Mesodermal cell (in vitro differentiated cells): ENCODE measurements at regions not wholly inside any gene's neighbourhood (a gene's known extent, or its start where the extent isn't known, plus 50 kb on each side); places are given as distances from the start of the nearest gene placed in this dataset.

Source experiments
- H3K27ac ChIP-seq: 2 replicates; pipeline ENCODE4 v1.7.0; 2013; ENCODE audit warnings: mild to moderate bottlenecking, low read depth, low read length, moderate library complexity; ENCODE audit not compliant: severe bottlenecking
- H3K36me3 ChIP-seq: 2 replicates; pipeline ENCODE4 v1.7.1; 2013; ENCODE audit warnings: mild to moderate bottlenecking, low read length, moderate library complexity; ENCODE audit not compliant: control insufficient read depth, insufficient read depth
- H3K4me1 ChIP-seq: one replicate; pipeline ENCODE4 v1.7.1; 2013; ENCODE audit warnings: mild to moderate bottlenecking, low read length; ENCODE audit not compliant: insufficient read depth, control insufficient read depth, poor library complexity, severe bottlenecking
- H3K4me3 ChIP-seq: 2 replicates; pipeline ENCODE4 v1.7.0; 2013; ENCODE audit warnings: low read length, control low read depth, mild to moderate bottlenecking; ENCODE audit not compliant: insufficient read depth, poor library complexity, severe bottlenecking; ENCODE audit errors: extremely low read depth
- H3K9me3 ChIP-seq: 2 replicates; pipeline ENCODE4 v1.7.1; 2013; ENCODE audit warnings: mild to moderate bottlenecking, low read length, moderate library complexity; ENCODE audit not compliant: control insufficient read depth
- WGBS, 2 experiments: methylation state at CpG; one replicate each; pipeline ENCODE4 v1.1.5; 2013; ENCODE audit warnings: missing lambda C conversion rate in 2 of 2; ENCODE audit not compliant: insufficient coverage in 2 of 2; 5-methylcytosine and 5-hydroxymethylcytosine counted together

GRCh38 chr2:195482010-195482409 is 175.0 kb upstream of the SLC39A10 start:
- WGBS, 2 experiments: no CpG with 5 or more reads among the region's 1 CpG
- Histone ChIP-seq H3K9me3 (no peaks in the 10 kb centered on the region), H3K36me3 (no peaks in the 10 kb centered on the region), H3K27ac (no peak overlapping the region), H3K4me1 (no peaks in the 10 kb centered on the region), H3K4me3 (no peak overlapping the region)

GRCh38 chr2:195480121-195480520 is 176.9 kb upstream of the SLC39A10 start:
- Histone ChIP-seq H3K4me1 (no peaks in the 10 kb centered on the region), H3K36me3 (no peaks in the 10 kb centered on the region), H3K9me3 (no peaks in the 10 kb centered on the region), H3K27ac (no peak overlapping the region), H3K4me3 (no peak overlapping the region)

- Histone ChIP-seq H3K27ac (no peak overlapping the region), H3K4me3 (no peak overlapping the region), H3K9me3 (no peaks in the 10 kb centered on the region), H3K4me1 (no peaks in the 10 kb centered on the region), H3K36me3 (no peaks in the 10 kb centered on the region)
- WGBS, 2 experiments: no CpG with 5 or more reads among the region's 3 CpGs
Observed at GRCh38 chr2:195479407-195479806, 177.6 kb upstream of the SLC39A10 start.

DNA sequence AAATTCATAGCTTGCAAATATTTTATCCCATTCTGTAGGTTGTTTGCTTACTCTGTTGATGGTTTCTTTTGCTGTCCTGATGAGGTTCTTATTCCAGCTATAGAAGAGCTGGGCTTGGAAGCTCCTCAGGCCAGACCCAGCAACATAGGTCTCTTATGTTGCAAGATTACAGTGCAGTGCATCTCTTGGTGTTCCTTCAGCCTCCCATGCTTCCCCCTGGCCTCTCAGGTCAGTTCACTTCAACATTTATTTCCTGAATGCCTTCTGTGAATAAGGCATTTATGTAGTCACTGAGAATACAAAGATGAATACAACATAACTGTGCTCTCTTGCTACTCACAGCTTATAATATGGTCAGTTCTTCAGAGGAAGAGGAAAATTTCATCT is 179.0 kb upstream of the SLC39A10 start:
- H3K4me1 ChIP-seq: no peaks in the 10 kb centered on the region
- no peaks in the 10 kb centered on the region for H3K9me3 ChIP-seq
- H3K36me3 ChIP-seq: no peaks in the 10 kb centered on the region
- no peak overlapping the region for H3K4me3 ChIP-seq
- peak overlapping the region; percentile 44 for H3K27ac ChIP-seq

DNA sequence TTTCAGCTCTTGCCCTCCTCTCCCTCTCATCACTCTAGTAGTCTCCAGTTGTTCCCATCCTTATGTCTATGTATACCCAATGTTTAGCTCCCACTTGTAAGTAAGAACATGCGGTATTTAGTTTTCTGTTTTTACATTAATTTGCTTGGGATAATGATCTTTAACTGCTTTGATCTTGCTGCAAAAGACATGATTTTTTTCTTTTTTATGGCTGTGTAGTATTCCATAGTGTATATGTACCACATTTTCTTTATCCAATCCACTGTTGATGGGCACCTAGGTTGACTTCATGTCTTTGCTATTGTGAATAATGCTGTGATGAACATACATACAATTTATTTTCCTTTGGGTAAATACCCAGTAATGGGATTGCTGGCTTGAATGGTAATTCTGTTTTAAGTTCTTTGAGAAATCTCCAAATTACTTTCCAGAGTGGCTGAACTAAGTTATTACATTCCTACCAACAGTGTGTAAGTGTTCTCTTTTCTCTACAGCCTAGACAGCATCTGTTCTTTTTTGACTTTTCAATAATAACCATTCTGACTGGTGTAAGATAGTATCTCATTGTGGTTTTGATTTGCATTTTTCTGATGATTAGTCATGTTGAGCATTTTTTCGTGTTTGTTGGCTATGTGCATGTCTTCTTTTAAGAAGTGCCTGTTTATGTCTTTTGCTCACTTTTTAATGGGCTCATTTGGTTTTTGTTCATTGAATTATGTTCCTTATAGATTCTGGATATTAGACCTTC is 179.6 kb upstream of the SLC39A10 start:
- no peak overlapping the region for H3K4me3 ChIP-seq
- no peaks in the 10 kb centered on the region for H3K9me3 ChIP-seq
- no peaks in the 10 kb centered on the region for H3K4me1 ChIP-seq
- no peaks in the 10 kb centered on the region for H3K36me3 ChIP-seq
- H3K27ac ChIP-seq: no peak overlapping the region
- no CpG with 5 or more reads among the region's 2 CpGs for WGBS, 2 experiments

DNA sequence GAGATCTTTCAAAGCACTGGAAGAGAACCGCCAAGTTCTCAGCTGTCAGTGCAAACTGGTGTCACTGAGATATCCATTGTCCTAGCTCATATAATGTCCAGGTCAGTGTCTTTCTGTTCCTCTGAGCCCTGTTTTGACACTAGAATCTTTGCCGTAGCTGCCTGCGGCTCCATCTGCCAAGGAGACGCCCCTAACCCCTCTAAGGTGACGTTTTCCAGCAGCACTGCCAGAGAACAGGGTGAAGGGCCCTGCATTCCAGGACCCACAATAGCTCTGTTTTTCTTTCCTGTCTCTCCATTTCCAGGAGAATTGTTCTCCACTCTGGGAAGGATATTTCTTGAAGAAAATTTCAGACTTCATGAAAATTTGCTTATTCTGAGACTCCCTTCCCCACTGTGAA is 181.7 kb upstream of the SLC39A10 start:
- Histone ChIP-seq H3K27ac (peak overlapping the region; percentile 10), H3K9me3 (no peaks in the 10 kb centered on the region), H3K4me3 (no peak overlapping the region), H3K36me3 (no peaks in the 10 kb centered on the region), H3K4me1 (no peaks in the 10 kb centered on the region)
- 77 to 80% methylated on average over 5 of the region's 5 CpGs for WGBS, 2 experiments

GRCh38 chr2:195473862-195474261 is 183.2 kb upstream of the SLC39A10 start:
- 90 to 96% methylated on average over 4 to 5 of the region's 6 CpGs for WGBS, 2 experiments
- Histone ChIP-seq H3K4me3 (no peak overlapping the region), H3K27ac (no peak overlapping the region), H3K36me3 (no peaks in the 10 kb centered on the region), H3K4me1 (no peaks in the 10 kb centered on the region), H3K9me3 (no peaks in the 10 kb centered on the region)

GRCh38 chr2:195472501-195473234 is 184.4 kb upstream of the SLC39A10 start:
- H3K4me3 ChIP-seq: no peak overlapping the region
- 100% methylated on average over 1 of the region's 3 CpGs for WGBS, 2 experiments
- no peaks in the 10 kb centered on the region for H3K4me1 ChIP-seq
- no peak overlapping the region for H3K27ac ChIP-seq
- no peaks in the 10 kb centered on the region for H3K9me3 ChIP-seq
- no peaks in the 10 kb centered on the region for H3K36me3 ChIP-seq

GRCh38 chr2:195471807-195472206 is 185.2 kb upstream of the SLC39A10 start:
- Histone ChIP-seq H3K4me1 (no peaks in the 10 kb centered on the region), H3K4me3 (no peak overlapping the region), H3K36me3 (no peaks in the 10 kb centered on the region), H3K27ac (no peak overlapping the region), H3K9me3 (no peaks in the 10 kb centered on the region)
- 80% methylated on average over 1 of the region's 4 CpGs; no CpG with 5 or more reads in 1 of the 2 experiments for WGBS, 2 experiments

- Histone ChIP-seq H3K36me3 (no peaks in the 10 kb centered on the region), H3K9me3 (no peaks in the 10 kb centered on the region), H3K4me3 (no peak overlapping the region), H3K4me1 (no peaks in the 10 kb centered on the region), H3K27ac (no peak overlapping the region)
- WGBS, 2 experiments: 80 to 100% methylated on average over 2 of the region's 2 CpGs
Observed at GRCh38 chr2:195471163-195471562, 185.9 kb upstream of the SLC39A10 start.

- Histone ChIP-seq H3K27ac (no peak overlapping the region), H3K9me3 (no peaks in the 10 kb centered on the region), H3K4me1 (no peaks in the 10 kb centered on the region), H3K4me3 (no peak overlapping the region), H3K36me3 (no peaks in the 10 kb centered on the region)
Observed at GRCh38 chr2:195470622-195471021, 186.4 kb upstream of the SLC39A10 start.
